Activated T-cell treated with anti-CD3 and anti-CD28 coated beads, Interleukin-2, amount 50 U/mL, for 4 hours (primary cell): ENCODE measurements at regions not wholly inside any gene's neighbourhood (a gene's known extent, or its start where the extent isn't known, plus 50 kb on each side); places are given as distances from the start of the nearest gene placed in this dataset.

Experiments
- ATAC-seq, 2 donors: fragments of 200-7000 bp; cut with Tn5 transposase; one replicate each; pipeline ENCODE4 v1.10.0; 2021
- DNase-seq: peaks from one replicate; pipeline ENCODE4 v3.0.0-alpha.2; 2020
- H3K27me3 Mint-ChIP-seq: one replicate; pipeline ENCODE4 v1.8.0; 2021; ENCODE audit warnings: low read depth, mixed read lengths
- H3K36me3 Mint-ChIP-seq: one replicate; pipeline ENCODE4 v1.8.0; 2022; ENCODE audit warnings: mixed read lengths; ENCODE audit not compliant: insufficient read depth
- H3K4me1 Mint-ChIP-seq: one replicate; pipeline ENCODE4 v1.8.0; 2021; ENCODE audit warnings: low read depth, mixed read lengths
- H3K4me3 Mint-ChIP-seq: one replicate; pipeline ENCODE4 v1.8.0; 2021; ENCODE audit warnings: mild to moderate bottlenecking, moderate library complexity, mixed read lengths
- H3K9me3 Mint-ChIP-seq: one replicate; pipeline ENCODE4 v1.8.0; 2021; ENCODE audit warnings: mixed read lengths

DNA sequence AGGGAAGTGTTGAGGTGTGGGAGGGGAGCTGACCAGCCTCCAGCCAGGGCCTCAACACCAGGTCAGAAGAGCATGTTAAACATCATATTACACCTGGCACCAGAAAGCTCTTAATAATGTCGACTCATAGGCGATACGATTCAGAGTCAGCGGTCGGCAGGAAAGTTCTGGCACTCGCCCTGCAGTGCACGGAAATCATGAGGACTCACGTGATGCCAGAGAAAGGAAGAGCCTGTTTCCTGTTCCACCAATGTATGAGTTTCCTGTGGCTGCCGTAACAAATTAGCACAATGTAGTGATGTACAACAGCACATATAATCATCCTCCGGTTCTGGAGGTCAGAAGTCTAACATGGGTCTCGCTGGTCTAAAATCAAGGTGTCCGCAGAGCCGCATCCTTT, 198.8 kb downstream of the BARX2 start:
- no peak overlapping the region for H3K4me3 Mint-ChIP-seq
- ATAC-seq, result no peak
- peaks cover 10% of the 10 kb centered on the region for H3K9me3 Mint-ChIP-seq
- no peak for DNase-seq
- H3K36me3 Mint-ChIP-seq, result no peaks in the 10 kb centered on the region
- H3K4me1 Mint-ChIP-seq, result no peaks in the 10 kb centered on the region
- H3K27me3 Mint-ChIP-seq, result no peaks in the 10 kb centered on the region

- H3K9me3 Mint-ChIP-seq, result peaks cover 4% of the 10 kb centered on the region
- no peaks in the 10 kb centered on the region for H3K36me3 Mint-ChIP-seq
- no peaks in the 10 kb centered on the region for H3K27me3 Mint-ChIP-seq
- no peak for DNase-seq
- ATAC-seq, result no peak
- H3K4me3 Mint-ChIP-seq, result no peak overlapping the region
- no peaks in the 10 kb centered on the region for H3K4me1 Mint-ChIP-seq
These were observed 201.0 kb downstream of the BARX2 start for GRCh38 chr11:129576652-129577051.

- H3K9me3 Mint-ChIP-seq, result peaks cover 8% of the 10 kb centered on the region
- H3K36me3 Mint-ChIP-seq, result no peaks in the 10 kb centered on the region
- DNase-seq (no peak), ATAC-seq (no peak)
- no peak overlapping the region for H3K4me3 Mint-ChIP-seq
- H3K27me3 Mint-ChIP-seq, result no peaks in the 10 kb centered on the region
- no peaks in the 10 kb centered on the region for H3K4me1 Mint-ChIP-seq
These were observed 202.4 kb downstream of the BARX2 start for GRCh38 chr11:129578006-129578405.

DNA sequence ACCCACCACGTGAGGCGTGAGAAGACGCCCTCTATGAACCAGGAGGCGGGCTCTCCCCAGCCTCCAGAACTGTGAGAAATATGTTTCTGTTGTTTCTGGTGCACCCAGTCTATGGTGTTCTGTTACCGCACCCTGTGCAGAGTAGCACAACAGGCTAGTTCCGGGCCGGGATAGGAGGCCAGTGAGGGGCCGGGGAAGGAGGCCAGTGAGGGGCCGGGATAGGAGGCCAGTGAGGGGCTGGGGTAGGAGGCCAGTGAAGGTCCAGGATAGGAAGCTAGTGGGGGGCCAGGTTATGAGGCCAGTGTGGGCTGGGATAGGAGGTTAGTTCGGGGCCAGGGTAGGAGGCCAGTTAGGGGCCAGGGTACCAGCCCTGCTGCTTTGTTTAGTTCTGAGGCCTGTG, 204.6 kb downstream of the BARX2 start:
- ATAC-seq, result no peak
- Mint-ChIP-seq H3K27me3 (no peaks in the 10 kb centered on the region), H3K4me3 (no peak overlapping the region), H3K36me3 (no peaks in the 10 kb centered on the region), H3K4me1 (no peaks in the 10 kb centered on the region), H3K9me3 (peaks cover 4% of the 10 kb centered on the region)
- no peak for DNase-seq

DNA sequence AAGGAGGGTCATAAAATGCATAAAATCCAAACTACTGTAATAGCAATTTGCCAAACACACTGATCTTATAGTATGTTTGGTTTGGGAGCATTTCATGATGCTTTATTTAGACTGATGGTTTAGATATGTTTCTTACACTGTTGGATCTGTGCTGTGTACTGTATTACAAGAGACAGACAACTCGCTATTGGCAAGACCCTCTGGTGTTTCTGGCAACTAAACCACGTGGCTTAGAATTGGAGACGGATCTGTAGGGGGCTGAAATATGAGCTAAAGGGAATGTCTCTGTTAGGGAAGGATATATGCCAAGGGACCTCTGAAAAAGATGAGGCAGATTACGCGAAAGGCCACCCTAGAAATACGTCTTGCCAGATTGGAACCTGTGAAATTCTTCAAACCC, 208.7 kb downstream of the BARX2 start:
- H3K27me3 Mint-ChIP-seq, result peaks cover 2% of the 10 kb centered on the region
- H3K9me3 Mint-ChIP-seq, result peaks cover 4% of the 10 kb centered on the region
- H3K36me3 Mint-ChIP-seq, result no peaks in the 10 kb centered on the region
- no peak overlapping the region for H3K4me3 Mint-ChIP-seq
- ATAC-seq (no peak), DNase-seq (no peak)
- H3K4me1 Mint-ChIP-seq, result no peaks in the 10 kb centered on the region

- no peaks in the 10 kb centered on the region for H3K9me3 Mint-ChIP-seq
These were observed 213.7 kb downstream of the BARX2 start for GRCh38 chr11:129589190-129589860.

GRCh38 chr11:129590030-129590752, 214.5 kb downstream of the BARX2 start:
- DNase-seq (no peak), ATAC-seq (no peak)
- Mint-ChIP-seq H3K9me3 (no peaks in the 10 kb centered on the region), H3K4me1 (no peaks in the 10 kb centered on the region), H3K36me3 (no peaks in the 10 kb centered on the region), H3K4me3 (no peak overlapping the region), H3K27me3 (peaks cover 8% of the 10 kb centered on the region)

More at GRCh38 chr11:129589190-129589860, 213.7 kb downstream of the BARX2 start:
- Mint-ChIP-seq H3K27me3 (peaks cover 8% of the 10 kb centered on the region), H3K4me3 (no peak overlapping the region), H3K4me1 (no peaks in the 10 kb centered on the region), H3K36me3 (no peaks in the 10 kb centered on the region)
- DNase-seq (no peak), ATAC-seq (no peak)

- Mint-ChIP-seq H3K4me3 (no peak overlapping the region), H3K27me3 (peaks cover 7% of the 10 kb centered on the region), H3K4me1 (no peaks in the 10 kb centered on the region), H3K9me3 (no peaks in the 10 kb centered on the region), H3K36me3 (no peaks in the 10 kb centered on the region)
- DNase-seq, result no peak
- no peak for ATAC-seq
These were observed 215.3 kb downstream of the BARX2 start for GRCh38 chr11:129590753-129591475.

- no peaks in the 10 kb centered on the region for H3K4me1 Mint-ChIP-seq
- ATAC-seq, result no peak
- no peak overlapping the region for H3K4me3 Mint-ChIP-seq
- no peaks in the 10 kb centered on the region for H3K36me3 Mint-ChIP-seq
- no peak for DNase-seq
- H3K27me3 Mint-ChIP-seq, result peaks cover 6% of the 10 kb centered on the region
- peaks cover 5% of the 10 kb centered on the region for H3K9me3 Mint-ChIP-seq
These were observed 215.9 kb downstream of the BARX2 start for GRCh38 chr11:129591527-129591926.

GRCh38 chr11:129592191-129592590, 216.5 kb downstream of the BARX2 start:
- no peak for ATAC-seq
- Mint-ChIP-seq H3K4me1 (no peaks in the 10 kb centered on the region), H3K4me3 (no peak overlapping the region), H3K36me3 (no peaks in the 10 kb centered on the region), H3K27me3 (peaks cover 6% of the 10 kb centered on the region), H3K9me3 (peaks cover 7% of the 10 kb centered on the region)
- no peak for DNase-seq

DNA sequence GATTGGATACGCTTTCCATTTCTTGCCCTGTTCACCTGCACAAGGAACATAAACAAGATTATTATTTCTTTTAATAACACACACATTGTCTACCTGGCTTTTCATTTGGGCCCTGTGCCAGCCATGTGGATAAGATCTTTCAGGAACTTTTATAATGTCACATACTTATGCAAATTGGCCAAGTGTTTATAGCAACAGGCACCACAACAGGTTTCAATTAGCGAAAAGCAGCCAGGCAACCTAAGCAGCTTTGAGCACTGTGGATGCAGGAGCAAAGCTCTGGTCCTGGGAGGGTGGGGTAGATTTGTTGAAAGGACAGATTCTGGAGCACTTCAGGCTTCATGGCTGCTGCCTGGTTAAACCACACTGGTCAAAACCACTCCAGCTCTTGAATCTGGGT, 217.4 kb downstream of the BARX2 start:
- Mint-ChIP-seq H3K4me3 (no peak overlapping the region), H3K9me3 (peaks cover 7% of the 10 kb centered on the region), H3K4me1 (no peaks in the 10 kb centered on the region), H3K36me3 (peaks cover 2% of the 10 kb centered on the region), H3K27me3 (peaks cover 6% of the 10 kb centered on the region)
- DNase-seq (no peak), ATAC-seq (no peak)

DNA sequence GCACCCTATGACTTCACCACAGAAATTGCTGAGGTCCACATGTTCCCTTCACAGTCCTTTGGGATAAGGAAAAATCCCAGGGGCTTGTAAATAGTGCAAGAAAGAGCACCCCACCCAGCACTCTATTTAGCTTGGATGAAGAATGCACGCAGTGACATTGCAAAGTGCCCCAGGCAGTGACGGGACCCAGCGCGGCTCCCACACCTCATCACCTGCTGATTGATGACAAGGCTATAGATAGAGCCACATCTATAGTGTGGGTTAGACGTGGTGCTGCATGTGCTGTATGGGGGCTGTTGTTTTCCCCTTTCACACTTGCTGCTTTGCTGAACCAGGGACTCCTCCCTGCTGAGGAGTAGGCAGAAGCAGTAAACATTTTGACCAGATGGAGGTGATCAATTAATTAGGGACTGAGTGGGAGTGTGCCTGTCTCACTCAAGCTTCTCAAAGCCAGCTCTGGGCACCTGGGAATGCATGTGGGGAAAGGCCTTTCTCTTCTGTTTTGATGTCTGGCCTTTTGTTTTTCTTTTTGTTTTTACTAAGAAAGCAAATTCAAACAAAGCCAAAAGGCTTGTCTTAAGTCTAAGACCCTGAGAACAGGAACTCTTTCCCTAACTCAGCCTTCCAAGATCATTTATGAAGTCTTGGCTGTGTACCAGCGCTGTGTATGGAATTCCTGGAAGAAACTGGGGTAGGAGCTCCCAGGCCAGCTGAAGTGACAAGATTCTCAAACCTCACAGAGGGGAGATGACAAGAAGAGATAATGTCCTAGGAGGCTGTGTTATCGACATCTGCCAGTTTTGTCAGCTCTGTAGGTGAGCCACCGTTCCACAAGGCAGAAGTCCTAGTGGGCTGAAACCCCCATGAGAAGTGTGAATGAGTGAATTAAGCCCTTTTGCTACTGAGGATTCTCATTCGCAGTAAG, 219.7 kb downstream of the BARX2 start:
- Mint-ChIP-seq H3K27me3 (peaks cover 6% of the 10 kb centered on the region), H3K4me1 (no peaks in the 10 kb centered on the region), H3K9me3 (peaks cover 12% of the 10 kb centered on the region), H3K36me3 (peaks cover 8% of the 10 kb centered on the region), H3K4me3 (no peak overlapping the region)
- ATAC-seq, result no peak
- no peak for DNase-seq

DNA sequence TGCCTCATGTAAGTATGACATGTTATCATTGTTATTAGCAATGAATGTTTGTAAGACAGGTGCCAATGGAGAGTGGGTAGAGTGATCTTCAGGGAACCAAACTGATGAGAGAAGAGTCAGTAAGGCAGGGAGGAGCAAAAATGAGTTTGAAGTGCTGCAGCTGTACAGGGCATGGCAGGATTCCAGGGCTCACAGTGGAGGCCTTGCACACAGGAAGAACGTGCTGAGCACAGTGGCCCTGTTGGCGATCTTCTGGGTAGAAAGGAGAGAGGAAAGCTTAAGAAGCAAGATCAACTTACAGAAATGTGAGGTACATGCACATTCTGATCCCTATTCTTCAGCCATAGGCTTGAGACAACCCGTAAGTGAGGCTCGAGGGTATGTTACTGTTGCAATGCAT, 219.3 kb upstream of the TMEM45B start:
- ATAC-seq (no peak), DNase-seq (no peak)
- Mint-ChIP-seq H3K36me3 (peaks cover 8% of the 10 kb centered on the region), H3K4me1 (no peaks in the 10 kb centered on the region), H3K4me3 (no peak overlapping the region), H3K27me3 (peaks cover 6% of the 10 kb centered on the region), H3K9me3 (peaks cover 12% of the 10 kb centered on the region)

DNA sequence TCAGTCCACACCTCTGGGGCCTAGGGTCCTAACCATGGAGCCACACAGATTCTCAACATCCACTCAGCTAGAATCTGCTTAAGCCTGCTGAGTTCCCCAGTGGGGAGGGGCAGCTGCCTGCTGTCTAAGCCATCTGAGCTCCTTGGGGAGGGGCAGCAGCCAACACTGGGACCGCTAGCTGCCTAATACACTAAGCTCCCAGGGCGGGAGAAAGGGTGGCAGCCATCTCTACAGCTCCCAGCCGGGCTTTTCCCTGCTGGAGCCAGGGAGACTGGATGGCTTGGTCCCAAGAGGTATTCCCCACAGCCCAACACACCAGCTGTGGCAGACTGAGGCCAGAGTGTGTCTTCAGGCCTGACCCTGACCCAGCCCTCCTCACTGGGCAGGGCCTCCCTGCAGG, 217.3 kb upstream of the TMEM45B start:
- Mint-ChIP-seq H3K36me3 (peaks cover 8% of the 10 kb centered on the region), H3K4me3 (no peak overlapping the region), H3K9me3 (peaks cover 12% of the 10 kb centered on the region), H3K27me3 (peaks cover 2% of the 10 kb centered on the region), H3K4me1 (no peaks in the 10 kb centered on the region)
- DNase-seq (no peak), ATAC-seq (no peak)
